Hepatocyte (in vitro differentiated cells): ENCODE measurements at regions not wholly inside any gene's neighbourhood (a gene's known extent, or its start where the extent isn't known, plus 50 kb on each side); places are given as distances from the start of the nearest gene placed in this dataset.

ENCODE experiments used
- CTCF ChIP-seq: fragments of 200-600 bp; sonication (generic); IDR thresholded peaks from 2 replicates; pipeline ENCODE4 v1.5.1; 2016; ENCODE audit warnings: antibody characterized with exemption, mild to moderate bottlenecking; ENCODE audit not compliant: poor library complexity
- EZH2 ChIP-seq: fragments of 200-600 bp; sonication (generic); IDR thresholded peaks from 2 replicates; pipeline ENCODE4 v1.6.1; 2016; ENCODE audit warnings: antibody characterized with exemption, mild to moderate bottlenecking, borderline replicate concordance
- EZH2phosphoT487 ChIP-seq: fragments of 200-600 bp; sonication (generic); IDR thresholded peaks from one replicate; pipeline ENCODE4 v1.6.1; 2018; ENCODE audit warnings: antibody characterized with exemption, mild to moderate bottlenecking, low read depth, moderate library complexity; ENCODE audit not compliant: unreplicated experiment, severe bottlenecking

DNA sequence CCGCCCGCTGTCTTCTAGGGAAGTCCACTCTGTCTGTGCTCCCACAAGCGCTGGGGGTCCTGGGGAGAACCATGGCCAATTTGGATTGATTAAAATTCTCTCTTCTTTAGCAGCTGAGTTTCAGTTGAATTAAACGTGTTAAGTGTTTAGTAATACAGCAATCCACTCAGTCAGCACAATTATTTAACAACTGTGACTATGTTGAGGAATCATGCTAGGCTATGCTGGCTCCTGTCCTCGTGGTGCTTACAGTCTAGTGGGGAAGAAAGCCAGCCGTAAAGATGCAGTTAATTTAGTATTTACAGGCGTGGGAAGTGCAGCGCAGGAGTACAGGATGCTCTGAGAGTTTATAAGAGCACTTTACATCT is 88.9 kb upstream of the FOXP4 start:
- TF ChIP-seq CTCF, result no peak
- no peak for TF ChIP-seq EZH2
- no peak for TF ChIP-seq EZH2phosphoT487
